ENCODE measurements at regions not wholly inside any gene's neighbourhood (a gene's known extent, or its start where the extent isn't known, plus 50 kb on each side); places are given as distances from the start of the nearest gene placed in this dataset.

GRCh38 chr5:111836426-111836825, 79.4 kb upstream of the NREP start:
- Histone ChIP-seq H3K27ac (ENCODE audit: low read depth) (no peak overlapping the region), H3K79me2 (replicated peaks; ENCODE audit: insufficient read depth) (no peaks in the 10 kb centered on the region), H3K4me1 (ENCODE audit: insufficient read depth) (no peaks in the 10 kb centered on the region), H3K27me3 (ENCODE audit: insufficient read depth) (no peaks in the 10 kb centered on the region), H3K4me3 (no peak overlapping the region), H3K9me2 (ENCODE audit: insufficient read depth) (no peaks in the 10 kb centered on the region; the same call in 1 of the 2 replicates), H3F3A (replicated peaks; ENCODE audit: low read depth) (no peaks in the 10 kb centered on the region), H2AFZ (no peak overlapping the region), H4K20me1 (replicated peaks; ENCODE audit: insufficient read depth) (no peaks in the 10 kb centered on the region), H3K36me3 (ENCODE audit: insufficient read depth) (no peaks in the 10 kb centered on the region), H3K4me2 (no peak overlapping the region)
- TF ChIP-seq CREB1 (CRISPR knock-in tag; IDR thresholded peaks at IDR 0.05; ENCODE audit: low read depth) (no peak), EZH2 (IDR thresholded peaks at IDR 0.05; ENCODE audit: low read depth, unreplicated experiment) (no peak), EZH2phosphoT487 (IDR thresholded peaks at IDR 0.05; ENCODE audit: unreplicated experiment) (no peak), STAT1 (IDR thresholded peaks at IDR 0.05; ENCODE audit: unreplicated experiment) (no peak), ZNF462 (CRISPR knock-in tag; IDR thresholded peaks at IDR 0.05) (no peak), ETS1 (IDR thresholded peaks at IDR 0.05) (no peak), ZNF114 (CRISPR knock-in tag; IDR thresholded peaks at IDR 0.05) (no peak), POLR2AphosphoS5 (IDR thresholded peaks at IDR 0.05; ENCODE audit: low read depth) (no peak), ZNF331 (CRISPR knock-in tag; IDR thresholded peaks at IDR 0.05; ENCODE audit: low read depth) (no peak), NANOG (IDR thresholded peaks at IDR 0.05; ENCODE audit: borderline replicate concordance) (no peak), JUNB (IDR thresholded peaks at IDR 0.05; ENCODE audit: unreplicated experiment) (no peak), REST (IDR thresholded peaks at IDR 0.05; ENCODE audit: unreplicated experiment) (no peak)
- TF ChIP-seq, protein P1, sequence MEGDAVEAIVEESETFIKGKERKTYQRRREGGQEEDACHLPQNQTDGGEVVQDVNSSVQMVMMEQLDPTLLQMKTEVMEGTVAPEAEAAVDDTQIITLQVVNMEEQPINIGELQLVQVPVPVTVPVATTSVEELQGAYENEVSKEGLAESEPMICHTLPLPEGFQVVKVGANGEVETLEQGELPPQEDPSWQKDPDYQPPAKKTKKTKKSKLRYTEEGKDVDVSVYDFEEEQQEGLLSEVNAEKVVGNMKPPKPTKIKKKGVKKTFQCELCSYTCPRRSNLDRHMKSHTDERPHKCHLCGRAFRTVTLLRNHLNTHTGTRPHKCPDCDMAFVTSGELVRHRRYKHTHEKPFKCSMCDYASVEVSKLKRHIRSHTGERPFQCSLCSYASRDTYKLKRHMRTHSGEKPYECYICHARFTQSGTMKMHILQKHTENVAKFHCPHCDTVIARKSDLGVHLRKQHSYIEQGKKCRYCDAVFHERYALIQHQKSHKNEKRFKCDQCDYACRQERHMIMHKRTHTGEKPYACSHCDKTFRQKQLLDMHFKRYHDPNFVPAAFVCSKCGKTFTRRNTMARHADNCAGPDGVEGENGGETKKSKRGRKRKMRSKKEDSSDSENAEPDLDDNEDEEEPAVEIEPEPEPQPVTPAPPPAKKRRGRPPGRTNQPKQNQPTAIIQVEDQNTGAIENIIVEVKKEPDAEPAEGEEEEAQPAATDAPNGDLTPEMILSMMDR (conservative IDR thresholded peaks at IDR 0.05; ENCODE audit: low read depth in 2 of 2) = no peak
- no peak for DNase-seq (ENCODE audit: low spot score)
- no peak for ATAC-seq
- H3K36me3 Mint-ChIP-seq (ENCODE audit: low read depth) = no peaks in the 10 kb centered on the region
- H3K4me1 Mint-ChIP-seq = no peaks in the 10 kb centered on the region
- no peak overlapping the region for H3K4me3 Mint-ChIP-seq
- no peaks in the 10 kb centered on the region for H3K27me3 Mint-ChIP-seq (ENCODE audit: insufficient read depth, low read depth, poor library complexity)
- no peak overlapping the region for H3K27ac Mint-ChIP-seq
- H3K9me3 Mint-ChIP-seq = no peaks in the 10 kb centered on the region

Data from GM23338 (cell line).